GM21786 (cell line): ENCODE measurements at regions not wholly inside any gene's neighbourhood (a gene's known extent, or its start where the extent isn't known, plus 50 kb on each side); places are given as distances from the start of the nearest gene placed in this dataset.

Source experiments
- ATAC-seq: cut with Tn5 transposase; IDR thresholded peaks from one replicate; pipeline ENCODE4 v1.9.1; 2021; ENCODE audit not compliant: unreplicated experiment

DNA sequence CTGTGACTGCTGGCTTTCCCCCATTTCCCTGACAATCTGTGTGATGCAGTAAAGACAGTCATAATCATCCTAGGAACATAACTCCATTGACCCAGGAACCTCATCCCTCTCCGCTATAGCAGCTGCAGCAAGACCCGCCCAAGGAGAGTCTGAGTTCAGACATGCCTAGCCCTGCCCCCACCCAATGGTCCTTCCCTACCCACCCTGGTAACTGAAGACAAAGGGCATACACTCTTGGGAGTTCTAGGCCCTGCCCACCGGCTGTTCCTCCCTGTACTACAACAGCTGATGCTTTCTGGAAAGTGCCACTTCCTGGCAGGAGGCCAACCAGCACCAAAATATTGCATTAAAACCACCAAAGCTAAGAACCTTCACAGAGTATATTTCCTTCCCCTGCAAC lies 1035.6 kb downstream of the C4orf33 start:
- ATAC-seq: no peak

GRCh38 chr4:130141651-130142050 lies 1045.7 kb downstream of the C4orf33 start:
- no peak for ATAC-seq

DNA sequence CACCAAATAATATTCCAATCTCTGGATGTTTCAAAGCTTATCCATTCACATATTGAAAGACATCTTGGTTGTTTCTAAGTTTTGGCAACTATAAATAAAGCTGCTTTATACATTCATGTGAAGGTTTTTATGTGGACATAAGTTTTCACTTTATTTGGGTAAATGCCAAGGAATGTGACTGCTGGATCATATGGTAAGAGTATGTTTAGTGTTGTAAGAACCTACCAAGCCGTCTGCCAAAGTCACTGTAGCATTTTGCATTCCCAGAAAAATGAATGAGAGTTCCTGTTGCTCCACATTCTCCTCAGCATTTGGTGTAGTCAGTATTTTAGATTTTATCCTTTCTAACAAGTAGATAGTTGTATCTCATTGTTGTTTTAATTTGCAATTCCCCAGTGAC lies 1047.7 kb downstream of the C4orf33 start:
- no peak for ATAC-seq

DNA sequence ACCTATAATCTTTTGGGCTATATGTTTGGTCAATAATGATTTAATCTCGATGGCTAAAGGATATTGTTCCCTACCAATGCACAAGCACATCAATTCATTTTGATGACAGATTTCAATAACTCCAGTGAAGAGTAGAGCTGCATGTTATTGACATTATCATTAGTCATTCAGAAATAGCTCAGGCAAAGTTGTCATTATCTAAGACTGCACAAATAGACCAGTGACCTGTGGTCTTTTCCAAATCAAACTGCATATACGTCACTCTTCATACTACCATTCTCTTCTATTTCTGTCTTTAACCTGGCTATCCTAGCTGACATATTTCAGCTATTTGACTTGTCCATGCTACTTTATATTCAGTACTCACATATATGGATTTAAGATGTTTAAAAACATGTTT lies 1050.8 kb downstream of the C4orf33 start:
- ATAC-seq: no peak

DNA sequence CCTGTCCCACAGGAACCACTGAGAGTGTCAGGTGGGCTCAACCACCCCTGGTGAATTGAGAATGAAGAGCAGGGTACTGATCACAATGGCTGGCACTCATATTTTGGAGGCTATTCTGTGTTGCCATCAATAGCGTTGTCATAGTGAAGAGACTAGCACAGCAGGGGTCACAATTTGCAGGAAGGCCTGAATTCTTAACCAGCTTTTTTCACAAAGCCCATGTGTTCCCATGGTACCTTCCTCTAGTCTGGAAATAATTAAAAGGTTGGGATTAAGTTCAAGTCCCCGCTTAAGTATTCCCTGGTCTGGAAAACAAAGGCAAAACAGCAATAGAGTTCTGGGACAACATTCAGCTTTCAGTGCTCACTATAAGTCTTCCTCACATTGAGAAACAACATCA lies 1051.7 kb downstream of the C4orf33 start:
- no peak for ATAC-seq

DNA sequence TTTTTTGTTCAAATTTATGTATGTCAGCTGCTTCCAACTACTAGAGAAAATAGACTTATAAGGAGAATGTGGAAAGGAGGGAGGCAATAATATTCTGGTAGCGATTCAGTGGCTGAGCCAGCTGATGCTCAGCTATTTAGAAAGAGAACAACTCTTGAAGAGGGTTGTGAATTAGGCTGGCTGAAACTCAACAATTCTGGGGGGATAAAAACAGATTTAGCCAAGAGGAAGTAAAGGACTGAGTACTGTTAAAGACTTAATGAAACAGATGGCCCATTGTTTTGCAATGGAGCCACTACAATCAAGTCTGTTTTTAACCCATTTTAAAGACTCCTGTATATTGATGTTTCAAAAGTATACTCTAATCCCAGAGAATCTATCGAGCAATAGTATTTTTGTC lies 1058.9 kb downstream of the C4orf33 start:
- ATAC-seq: no peak

- no peak for ATAC-seq
Observed at GRCh38 chr4:130163701-130164100, 1067.7 kb downstream of the C4orf33 start.

DNA sequence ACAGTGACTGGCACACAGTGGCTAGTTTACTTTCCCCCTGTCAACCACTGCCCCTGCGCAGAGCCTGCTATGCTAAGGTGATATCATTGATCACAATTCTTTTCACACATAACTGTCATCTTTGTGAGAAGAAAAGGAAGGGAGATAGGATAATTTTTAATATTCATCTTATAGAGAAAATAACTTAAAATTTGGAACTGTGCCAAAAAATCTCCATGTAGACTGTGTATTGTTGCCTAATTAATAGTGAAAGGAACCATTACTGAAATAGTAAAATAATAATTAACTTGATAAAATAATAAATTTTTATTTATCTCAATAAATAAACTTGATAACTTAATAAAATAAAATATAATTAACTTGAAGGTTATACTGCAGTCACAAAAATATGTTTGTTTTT lies 1069.4 kb downstream of the C4orf33 start:
- no peak for ATAC-seq

DNA sequence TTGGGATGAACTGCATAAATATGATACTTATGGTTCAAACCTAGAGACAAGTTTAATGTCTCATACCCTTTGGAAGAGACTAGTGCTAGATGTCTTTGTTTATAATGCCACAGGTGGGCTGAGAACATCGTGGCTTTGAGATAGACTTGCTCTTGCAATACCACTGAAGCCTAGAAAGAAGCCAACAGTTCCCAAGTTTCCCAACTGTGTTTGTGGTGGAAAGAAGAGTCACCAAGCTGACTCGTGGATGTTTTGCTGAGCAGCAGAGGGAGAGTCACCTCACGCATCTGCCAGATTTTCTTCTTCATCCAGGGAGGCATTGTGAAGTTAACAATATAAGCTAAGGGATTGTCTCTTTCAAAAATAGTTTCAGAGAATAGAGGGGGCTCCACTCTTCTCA lies 1076.2 kb downstream of the C4orf33 start:
- ATAC-seq: no peak

DNA sequence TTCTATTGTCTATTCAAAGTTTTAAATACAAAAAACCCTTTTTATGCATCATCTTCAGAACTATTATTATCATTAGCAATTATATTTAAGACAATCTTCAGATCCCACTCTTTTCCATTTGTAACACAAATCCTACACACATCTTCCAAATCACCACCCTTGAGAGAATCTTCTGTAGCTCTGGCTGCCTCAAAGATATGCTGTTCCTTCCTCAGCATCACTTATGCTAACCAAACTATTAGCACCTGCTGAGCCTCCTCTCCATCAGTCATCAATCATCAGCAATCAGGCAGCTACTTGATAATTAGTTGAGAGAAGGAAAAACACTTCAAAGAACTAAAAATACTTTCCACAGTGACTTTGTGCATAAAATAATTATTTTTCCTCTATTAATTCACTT lies 1082.2 kb downstream of the C4orf33 start:
- no peak for ATAC-seq

- no peak for ATAC-seq
Observed at GRCh38 chr4:130183096-130183495, 1087.1 kb downstream of the C4orf33 start.

DNA sequence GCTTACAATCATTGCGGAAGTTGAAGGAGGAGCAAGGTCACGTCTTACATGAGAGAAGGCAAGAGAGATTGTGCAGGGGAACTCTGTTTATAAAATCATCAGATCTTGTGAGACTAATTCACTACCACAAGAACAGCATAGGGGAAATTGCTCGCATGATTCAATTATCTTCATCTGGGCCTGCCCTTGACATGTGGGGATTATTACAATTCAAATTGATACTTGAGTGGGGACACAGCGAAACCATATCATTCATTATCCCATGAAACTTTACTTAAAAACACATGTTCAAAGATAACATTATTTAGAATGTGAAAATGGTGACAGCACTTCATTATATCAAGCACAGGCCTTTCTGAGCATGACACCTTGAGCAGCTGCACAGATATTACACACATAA lies 1087.8 kb downstream of the C4orf33 start:
- ATAC-seq: no peak

DNA sequence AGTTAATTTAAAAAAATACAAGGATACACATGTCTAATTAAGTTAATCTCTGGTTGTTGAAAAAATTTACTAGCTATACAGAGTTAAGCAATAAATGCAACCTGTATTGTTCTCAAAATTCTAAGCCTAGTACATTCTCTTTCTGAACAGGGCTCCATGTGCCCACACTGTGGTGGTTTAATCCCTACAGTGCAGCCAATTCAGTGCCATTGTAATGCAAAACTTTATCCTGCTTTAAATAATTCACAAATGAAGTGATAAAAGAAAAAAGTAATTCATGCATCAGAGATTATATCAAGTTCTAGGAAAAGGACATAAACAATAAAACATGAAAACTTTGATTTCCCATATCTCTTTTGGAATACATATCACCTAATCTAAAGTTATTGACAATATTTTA lies 1089.2 kb downstream of the C4orf33 start:
- ATAC-seq: no peak

DNA sequence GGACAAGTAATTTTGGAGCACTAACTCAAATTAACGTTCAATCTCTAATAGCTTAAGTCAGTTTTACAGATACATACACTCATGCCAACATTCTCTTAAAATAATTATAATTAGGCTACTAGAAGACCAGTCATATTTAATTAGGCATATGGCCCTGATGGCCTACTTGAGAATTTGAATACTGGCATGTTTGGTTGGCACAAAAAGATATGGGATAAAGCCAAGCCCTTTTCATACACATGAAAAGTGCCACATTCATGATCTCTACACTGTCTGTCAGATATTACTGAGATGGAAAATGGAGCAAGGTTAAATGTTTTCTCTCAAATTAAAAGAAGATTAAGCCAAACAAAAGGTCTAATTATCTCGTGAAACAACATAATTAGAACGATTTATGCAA lies 1091.0 kb downstream of the C4orf33 start:
- ATAC-seq: no peak

GRCh38 chr4:130187587-130187986 lies 1091.6 kb downstream of the C4orf33 start:
- ATAC-seq: no peak

- ATAC-seq: no peak
Observed at GRCh38 chr4:130192787-130193186, 1096.8 kb downstream of the C4orf33 start.

DNA sequence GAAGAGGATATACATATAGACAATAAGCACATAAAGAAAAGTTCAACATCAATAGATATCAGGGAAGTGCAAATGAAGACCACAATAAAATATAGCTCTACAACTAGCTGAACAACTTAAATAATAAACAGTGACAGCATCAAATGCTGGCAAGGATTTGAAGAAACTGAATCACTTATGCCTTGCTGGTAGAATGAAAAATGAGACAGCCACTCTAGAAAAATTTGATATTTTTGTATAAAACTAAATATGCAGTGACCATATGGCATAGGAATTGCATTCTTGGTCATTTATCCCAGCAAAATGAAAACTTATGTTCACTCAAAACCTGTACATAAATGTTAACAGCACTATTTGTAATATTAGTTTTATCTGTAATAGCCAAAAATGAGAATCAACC lies 1102.0 kb downstream of the C4orf33 start:
- no peak for ATAC-seq

GRCh38 chr4:130203571-130203970 lies 1107.6 kb downstream of the C4orf33 start:
- no peak for ATAC-seq

DNA sequence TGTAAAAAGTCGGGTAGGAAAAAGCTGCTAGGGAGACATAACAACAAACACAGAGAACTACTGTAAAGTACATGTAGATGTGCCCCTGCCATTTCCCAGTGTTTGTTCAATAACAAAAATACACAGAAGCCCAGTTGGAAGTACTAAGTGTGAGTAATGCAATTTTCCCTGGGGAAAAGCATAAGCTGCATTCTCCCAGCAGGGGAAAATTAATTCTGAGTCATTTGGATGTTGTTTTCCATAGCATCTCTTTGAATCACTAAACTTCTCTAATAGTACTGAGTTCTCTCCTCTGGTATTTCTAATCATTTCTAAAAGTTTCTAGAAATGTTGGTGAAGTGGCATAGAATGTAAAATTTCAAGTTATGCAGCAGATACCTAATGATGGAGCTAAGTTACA lies 1114.9 kb downstream of the C4orf33 start:
- ATAC-seq: no peak

GRCh38 chr4:130214268-130214667 lies 1118.3 kb downstream of the C4orf33 start:
- ATAC-seq: no peak

DNA sequence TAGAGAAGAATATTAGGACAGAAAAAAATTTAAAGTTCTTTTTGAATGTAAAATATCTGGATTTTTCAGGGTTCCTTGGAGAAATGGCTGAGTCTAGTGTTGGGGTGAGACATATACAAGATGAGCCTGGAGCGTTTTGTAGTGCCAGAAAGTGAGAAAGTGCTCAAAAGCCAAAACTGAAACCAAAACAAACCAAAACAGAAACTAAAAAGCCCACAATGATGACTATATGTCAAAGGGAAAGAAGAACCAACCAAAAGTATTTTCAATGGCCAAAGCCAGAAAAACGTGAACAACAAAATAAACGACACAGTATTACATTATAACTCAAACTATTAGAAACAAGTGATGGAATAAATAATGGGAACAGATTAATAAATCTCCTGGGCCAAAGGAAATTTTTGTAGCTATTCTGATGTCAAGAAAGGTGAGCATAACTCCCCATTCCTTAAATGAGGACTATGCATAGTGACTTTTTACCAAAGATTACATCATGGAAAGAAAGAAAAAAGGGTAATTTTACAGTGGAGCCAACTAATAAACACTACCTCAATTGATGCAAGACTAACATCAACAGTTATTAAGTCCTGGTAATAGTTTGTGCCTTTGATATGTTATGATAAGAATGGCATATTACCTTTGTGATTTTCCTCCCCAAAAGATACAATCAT lies 1137.6 kb downstream of the C4orf33 start:
- peak; percentile 100 for ATAC-seq

GRCh38 chr4:130238121-130238520 lies 1142.2 kb downstream of the C4orf33 start:
- ATAC-seq: no peak

DNA sequence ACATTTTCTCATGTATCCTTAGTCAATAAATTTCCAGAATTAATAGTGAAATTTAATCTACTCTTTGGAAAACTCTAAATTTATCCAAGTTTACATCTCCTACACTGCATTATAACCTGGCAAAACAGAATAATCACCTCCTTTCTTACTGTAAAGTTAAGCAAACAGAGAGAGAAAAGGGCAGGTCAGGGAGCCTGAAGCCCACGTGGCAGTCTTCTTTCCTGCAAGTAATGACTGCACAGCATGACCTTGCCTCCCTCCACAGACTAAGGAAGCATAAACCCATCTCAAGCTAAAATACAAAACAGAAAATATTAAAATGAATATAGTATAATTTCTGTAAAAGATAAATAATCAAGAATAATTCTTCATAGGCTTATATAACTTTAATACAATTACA lies 1153.0 kb downstream of the C4orf33 start:
- no peak for ATAC-seq
